ENCODE measurements at regions not wholly inside any gene's neighbourhood (a gene's known extent, or its start where the extent isn't known, plus 50 kb on each side); places are given as distances from the start of the nearest gene placed in this dataset.
A peak's percentile ranks its signal among the peaks of the same experiment; 100 is the strongest.
"Not testable (repeated sequence)": the region's sequence is repeated elsewhere in the genome, so short reads cannot be mapped to it uniquely, and the experiment has no call there.

- peak; percentile 37 for DNase-seq (ENCODE audit: low read depth, low spot score)
Measured at GRCh38 chr18:10245031-10245845, 209.2 kb upstream of the APCDD1 start.

DNA sequence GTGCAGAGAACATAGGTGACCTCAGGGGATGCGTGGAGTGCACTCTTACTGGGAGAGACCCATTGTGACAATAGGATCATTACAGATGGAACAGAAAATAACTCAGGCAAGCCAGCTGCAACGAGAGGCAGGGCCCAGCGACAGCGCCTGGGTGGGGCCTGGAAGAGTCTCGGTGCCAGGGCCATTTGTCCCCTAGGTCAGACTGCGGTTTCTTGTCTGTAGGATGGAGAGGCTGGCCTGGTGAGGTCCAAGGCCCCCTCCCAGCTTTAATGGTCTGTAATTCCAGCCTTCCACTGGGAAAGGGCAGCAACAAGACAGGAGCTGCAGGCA is 208.6 kb upstream of the APCDD1 start:
- no peak for DNase-seq (ENCODE audit: low read depth, low spot score)

GRCh38 chr18:10247021-10247741 is 207.3 kb upstream of the APCDD1 start:
- no peak for DNase-seq (ENCODE audit: low read depth, low spot score)

GRCh38 chr18:10247742-10248082 is 206.7 kb upstream of the APCDD1 start:
- DNase-seq (ENCODE audit: low read depth, low spot score) = no peak

DNA sequence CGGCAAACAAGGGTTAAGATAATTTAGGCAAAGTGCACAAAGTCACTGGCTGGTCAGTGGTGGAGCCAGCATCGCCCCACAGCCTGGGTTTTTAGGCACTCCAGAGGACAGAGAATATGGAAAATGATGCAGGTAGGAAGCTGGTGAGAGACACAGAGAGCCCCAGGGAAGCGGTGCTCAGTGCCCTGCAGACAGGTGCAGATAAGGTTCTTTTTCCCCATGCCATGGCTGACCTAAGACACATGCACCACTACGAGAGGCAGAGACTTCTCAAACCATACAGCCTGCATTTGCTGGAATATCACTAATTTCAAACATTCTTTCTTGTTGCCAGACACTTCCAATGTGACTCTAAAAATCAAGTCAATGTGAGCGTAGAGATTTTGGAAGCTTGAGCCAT is 205.7 kb upstream of the APCDD1 start:
- no peak for DNase-seq (ENCODE audit: low read depth, low spot score)

GRCh38 chr18:10249270-10249669 is 205.2 kb upstream of the APCDD1 start:
- DNase-seq (ENCODE audit: low read depth, low spot score) = peak; percentile 46

- no peak for DNase-seq (ENCODE audit: low read depth, low spot score)
Measured at GRCh38 chr18:10249801-10250200, 204.6 kb upstream of the APCDD1 start.

- no peak for DNase-seq (ENCODE audit: low read depth, low spot score)
Measured at GRCh38 chr18:10252494-10252893, 201.9 kb upstream of the APCDD1 start.

DNA sequence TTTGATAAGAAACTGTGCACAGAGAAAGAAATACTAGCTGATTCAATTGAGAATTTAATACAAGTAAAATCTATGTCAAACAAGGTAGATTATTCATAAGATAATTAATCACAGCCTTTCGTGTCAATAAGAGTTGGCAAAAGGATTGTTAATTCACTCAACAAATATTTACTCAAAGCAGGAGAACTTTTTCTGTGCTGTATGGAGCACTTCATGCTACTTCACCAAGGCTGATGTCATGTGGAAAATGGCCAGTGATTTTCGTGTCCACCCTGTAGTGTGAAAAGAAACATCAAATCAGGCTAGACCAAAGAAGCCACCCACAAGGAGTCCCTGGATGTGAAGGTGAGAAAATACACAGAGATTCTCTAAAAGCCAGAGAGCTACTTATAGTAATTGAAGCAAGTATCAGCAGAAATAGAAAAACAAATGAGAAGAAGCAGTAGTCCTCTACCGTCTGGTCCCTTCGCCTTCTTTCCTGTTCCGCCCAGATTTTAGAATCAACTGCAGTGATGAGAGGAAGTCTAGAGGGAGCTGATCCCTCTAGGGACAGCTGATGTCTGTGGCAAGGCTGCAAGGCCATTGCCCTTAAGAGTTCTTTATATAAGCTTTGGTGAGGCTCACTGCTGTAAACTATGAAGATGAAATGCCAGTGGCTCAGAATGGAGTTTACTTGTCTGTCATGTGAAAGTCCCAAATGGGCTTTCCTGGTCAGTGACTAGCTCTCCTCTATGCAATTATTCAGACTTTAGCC is 201.3 kb upstream of the APCDD1 start:
- DNase-seq (ENCODE audit: low read depth, low spot score) = no peak

- not testable (repeated sequence) for DNase-seq (ENCODE audit: low read depth, low spot score)
Measured at GRCh38 chr18:10256276-10256675, 198.2 kb upstream of the APCDD1 start.

DNA sequence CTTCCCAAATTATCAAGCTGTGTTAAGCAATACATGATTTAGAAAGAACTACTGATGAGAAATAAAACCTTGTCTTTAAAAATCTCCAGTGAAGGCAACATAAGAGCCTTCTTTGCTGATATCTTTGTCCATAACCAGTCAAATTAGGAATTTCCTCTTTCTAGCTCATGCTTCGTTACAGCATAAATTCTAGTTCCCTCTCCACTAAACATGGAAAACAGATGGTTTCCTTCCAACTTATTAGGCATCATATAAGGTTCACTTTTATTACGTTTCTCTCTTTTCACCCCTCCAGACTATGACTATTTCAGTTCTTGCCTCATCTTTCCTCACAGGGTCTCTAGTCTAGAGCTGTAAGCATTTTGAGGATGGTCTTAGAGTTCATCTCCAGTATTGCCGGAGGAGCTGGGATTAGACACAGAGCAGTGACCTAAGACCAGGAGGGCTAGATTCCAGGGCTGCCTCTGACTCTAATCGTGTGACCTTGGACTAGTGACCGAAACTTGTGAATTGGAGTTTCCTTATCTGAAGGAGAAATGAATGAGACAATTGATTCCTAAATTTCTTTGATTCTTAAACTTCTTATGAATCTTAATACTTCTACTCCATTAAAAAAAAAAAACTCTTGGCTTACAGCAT is 195.5 kb upstream of the APCDD1 start:
- DNase-seq (ENCODE audit: low read depth, low spot score) = no peak

- no peak for DNase-seq (ENCODE audit: low read depth, low spot score)
Measured at GRCh38 chr18:10259901-10260300, 194.5 kb upstream of the APCDD1 start.

- no peak for DNase-seq (ENCODE audit: low read depth, low spot score)
Measured at GRCh38 chr18:10261344-10262276, 192.8 kb upstream of the APCDD1 start.

GRCh38 chr18:10262566-10262965 is 191.9 kb upstream of the APCDD1 start:
- DNase-seq (ENCODE audit: low read depth, low spot score) = no peak

- DNase-seq (ENCODE audit: low read depth, low spot score) = no peak
Measured at GRCh38 chr18:10264260-10264659, 190.2 kb upstream of the APCDD1 start.

DNA sequence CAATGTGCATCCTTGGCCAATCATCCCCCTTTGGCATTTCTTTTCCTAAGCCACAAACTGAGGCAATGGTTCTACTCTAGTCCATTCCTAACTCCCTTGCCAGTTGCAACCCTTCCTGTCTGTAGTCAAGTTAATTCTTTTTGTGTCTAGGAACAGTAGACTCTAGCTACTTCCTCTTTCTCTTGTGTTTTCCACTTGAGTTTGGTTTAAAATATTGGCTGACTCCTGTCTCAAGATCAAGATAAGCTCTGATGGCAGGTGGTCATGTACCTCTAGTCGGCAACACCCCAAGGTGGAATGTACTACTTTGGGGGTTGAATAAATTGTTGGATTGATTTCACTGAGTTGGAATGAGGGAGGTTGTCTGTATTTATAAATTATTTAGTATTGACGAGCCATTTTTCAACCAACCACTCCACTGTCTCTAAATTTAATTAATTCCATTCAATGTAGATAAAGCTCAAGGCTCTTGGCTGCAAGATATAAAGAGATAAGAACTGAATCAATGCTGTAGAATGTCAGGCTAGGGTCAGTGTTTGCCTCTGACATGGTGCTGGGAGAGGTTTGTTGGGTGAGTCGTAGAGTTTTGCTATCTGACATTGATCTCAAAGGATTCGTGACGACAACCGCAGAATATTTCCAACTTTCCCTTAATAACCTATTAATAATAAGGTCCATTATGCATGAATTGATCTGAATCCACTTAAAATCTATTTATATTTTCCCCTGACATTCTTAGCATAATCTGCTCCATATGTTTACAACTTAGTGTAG is 188.7 kb upstream of the APCDD1 start:
- no peak for DNase-seq (ENCODE audit: low read depth, low spot score)

DNA sequence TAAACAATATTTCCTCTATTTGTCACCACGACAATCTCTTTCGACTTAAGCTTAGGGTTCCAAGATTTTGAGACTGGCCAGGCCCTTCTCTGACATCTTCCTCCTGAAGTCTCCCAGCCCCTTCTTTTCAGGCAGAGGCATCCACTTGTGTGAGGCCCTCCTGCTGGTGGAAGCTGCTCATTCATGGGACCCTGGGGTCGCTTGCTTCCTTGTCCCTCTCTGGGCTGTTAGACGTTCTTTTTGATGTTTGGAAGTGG is 188.2 kb upstream of the APCDD1 start:
- DNase-seq (ENCODE audit: low read depth, low spot score) = no peak

DNA sequence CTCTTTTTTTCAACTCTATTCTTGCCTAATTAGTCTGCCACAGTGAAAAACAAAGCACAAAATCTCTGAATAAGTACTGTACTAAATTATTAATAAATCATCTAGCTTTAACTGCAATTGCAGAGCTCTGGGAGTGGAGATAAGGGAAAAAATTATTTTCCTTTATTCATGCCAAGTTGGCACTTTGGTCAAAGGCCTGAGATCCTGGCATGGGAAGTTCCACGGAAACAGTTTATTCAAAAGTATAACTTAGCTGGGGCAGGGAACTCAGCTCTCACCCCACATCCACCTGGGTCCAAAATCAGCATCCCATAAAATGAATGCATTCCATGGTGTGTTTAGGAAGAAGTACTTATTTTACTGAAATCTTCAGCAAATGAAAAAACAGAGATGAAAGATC is 185.2 kb upstream of the APCDD1 start:
- DNase-seq (ENCODE audit: low read depth, low spot score) = no peak

GRCh38 chr18:10270151-10270571 is 184.3 kb upstream of the APCDD1 start:
- no peak for DNase-seq (ENCODE audit: low read depth, low spot score)

GRCh38 chr18:10271481-10271880 is 183.0 kb upstream of the APCDD1 start:
- no peak for DNase-seq (ENCODE audit: low read depth, low spot score)

DNA sequence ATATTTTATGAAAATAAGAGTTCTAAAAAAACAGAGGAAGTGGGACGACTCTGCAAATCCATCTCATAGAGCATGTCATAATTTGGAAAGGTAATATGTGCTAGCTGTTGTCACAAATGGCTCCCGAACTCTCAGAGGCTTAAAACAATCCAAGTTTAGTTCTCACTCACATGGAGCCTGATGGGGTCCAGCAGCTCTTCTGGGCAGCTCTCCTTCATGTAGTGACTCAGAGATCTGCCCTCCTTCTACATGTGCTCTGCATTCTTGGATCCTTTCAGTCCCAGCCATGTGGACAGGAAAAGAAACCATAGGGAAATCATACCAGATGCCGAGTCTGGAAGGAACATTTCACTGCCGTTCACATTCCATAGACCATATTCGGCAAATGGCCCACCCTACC is 180.1 kb upstream of the APCDD1 start:
- DNase-seq (ENCODE audit: low read depth, low spot score) = no peak

Measured in ELF-1 (cell line).